ENCODE measurements at regions not wholly inside any gene's neighbourhood (a gene's known extent, or its start where the extent isn't known, plus 50 kb on each side); places are given as distances from the start of the nearest gene placed in this dataset.

GRCh38 chr3:59247402-59247841, 197.6 kb upstream of the CFAP20DC start:
- H3K27me3 Mint-ChIP-seq (ENCODE audit: insufficient read depth, low read depth, poor library complexity) = no peaks in the 10 kb centered on the region
- H3K36me3 ChIP-seq (ENCODE audit: insufficient read depth) = no peaks in the 10 kb centered on the region
- H3K36me3 Mint-ChIP-seq (ENCODE audit: low read depth) = no peaks in the 10 kb centered on the region
- H3K4me1 Mint-ChIP-seq = peaks cover 15% of the 10 kb centered on the region; the same call in 2 of the 3 replicates
- H3K27me3 ChIP-seq (ENCODE audit: insufficient read depth) = no peaks in the 10 kb centered on the region
- H3K9me3 Mint-ChIP-seq = no peaks in the 10 kb centered on the region; the same call in 2 of the 3 replicates
- H4K20me1 ChIP-seq (replicated peaks; ENCODE audit: insufficient read depth) = no peaks in the 10 kb centered on the region
- no peak overlapping the region for H3K4me3 ChIP-seq
- no peak overlapping the region for H2AFZ ChIP-seq
- no peaks in the 10 kb centered on the region for H3K79me2 ChIP-seq (replicated peaks; ENCODE audit: insufficient read depth)
- no peak overlapping the region for H3K27ac ChIP-seq (ENCODE audit: low read depth)
- H3K27ac Mint-ChIP-seq = no peak overlapping the region
- H3K4me2 ChIP-seq = no peak overlapping the region
- H3K9me2 ChIP-seq (ENCODE audit: insufficient read depth) = peaks cover 5% of the 10 kb centered on the region; the same call in 1 of the 2 replicates
- TF ChIP-seq JUNB (IDR thresholded peaks at IDR 0.05; ENCODE audit: unreplicated experiment) (no peak), ETS1 (IDR thresholded peaks at IDR 0.05) (no peak), ZNF462 (CRISPR knock-in tag; IDR thresholded peaks at IDR 0.05) (no peak), EZH2 (IDR thresholded peaks at IDR 0.05; ENCODE audit: low read depth, unreplicated experiment) (no peak), POLR2AphosphoS5 (IDR thresholded peaks at IDR 0.05; ENCODE audit: low read depth) (no peak), REST (IDR thresholded peaks at IDR 0.05; ENCODE audit: unreplicated experiment) (no peak), NANOG (IDR thresholded peaks at IDR 0.05; ENCODE audit: borderline replicate concordance) (no peak), CREB1 (CRISPR knock-in tag; IDR thresholded peaks at IDR 0.05; ENCODE audit: low read depth) (no peak), CTCF (conservative IDR thresholded peaks at IDR 0.05; ENCODE audit: low read depth in 2 of 2) (no peak)
- no peaks in the 10 kb centered on the region for H3F3A ChIP-seq (replicated peaks; ENCODE audit: low read depth)
- ATAC-seq = no peak
- peaks cover 15% of the 10 kb centered on the region for H3K4me1 ChIP-seq (ENCODE audit: insufficient read depth)
- H3K4me3 Mint-ChIP-seq = no peak overlapping the region
- no peak for DNase-seq (ENCODE audit: low spot score)
